Keratinocyte (primary cell): ENCODE measurements at regions not wholly inside any gene's neighbourhood (a gene's known extent, or its start where the extent isn't known, plus 50 kb on each side); places are given as distances from the start of the nearest gene placed in this dataset.

Source experiments
- DNase-seq: peaks from one replicate; pipeline ENCODE4 v3.0.0-alpha.2; 2011; ENCODE audit warnings: low read depth, missing footprints, low spot score
- FAIRE-seq: peaks from 2 replicates; lab custom pipeline; 2011; peaks lifted over from hg19 to GRCh38; lab: Jason Lieb, UNC
- H2AFZ ChIP-seq: 2 replicates; pipeline ENCODE4 v1.6.0; 2012; ENCODE audit warnings: low read length, control low read depth, inconsistent platforms; ENCODE audit not compliant: control insufficient read depth
- H3K27ac ChIP-seq: 2 replicates; pipeline ENCODE4 v1.5.1; 2011; ENCODE audit warnings: low read length; ENCODE audit not compliant: control insufficient read depth, insufficient read depth
- H3K27me3 ChIP-seq: 3 replicates; pipeline ENCODE4 v1.6.0; 2011; ENCODE audit warnings: low read length; ENCODE audit not compliant: control insufficient read depth, insufficient read depth; ENCODE audit errors: extremely low read depth
- H3K36me3 ChIP-seq, 2 experiments: 2 replicates in 1 of 2; 3 replicates in 1 of 2; pipeline ENCODE4 v1.5.1; 2011; ENCODE audit warnings: low read length in 2 of 2, mild to moderate bottlenecking in 1 of 2; ENCODE audit not compliant: control insufficient read depth in 2 of 2, insufficient read depth in 2 of 2; ENCODE audit errors: extremely low read depth in 1 of 2
- H3K4me1 ChIP-seq: 3 replicates; pipeline ENCODE4 v1.5.1; 2011; ENCODE audit warnings: low read length; ENCODE audit not compliant: control insufficient read depth, insufficient read depth; ENCODE audit errors: extremely low read depth
- H3K4me2 ChIP-seq: 3 replicates; pipeline ENCODE4 v1.6.0; 2011; ENCODE audit warnings: low read depth, low read length; ENCODE audit not compliant: control insufficient read depth, insufficient read depth; ENCODE audit errors: extremely low read depth
- H3K4me3 ChIP-seq, 3 experiments: fragments of 200-600 bp in 1 of 3; sonication (generic) in 1 of 3; 2 replicates in 2 of 3; 3 replicates in 1 of 3; pipeline ENCODE4 v1.5.1; 2011 to 2016; ENCODE audit warnings: low read length in 3 of 3, mild to moderate bottlenecking in 3 of 3, control low read depth in 2 of 3, inconsistent platforms in 1 of 3, low read depth in 1 of 3, mixed read lengths in 1 of 3, mixed run types in 1 of 3, moderate library complexity in 1 of 3; ENCODE audit not compliant: control insufficient read depth in 2 of 3, insufficient read depth in 2 of 3; ENCODE audit errors: extremely low read depth in 1 of 3
- H3K79me2 ChIP-seq: 2 replicates; pipeline ENCODE4 v1.6.0; 2012; ENCODE audit warnings: low read length; ENCODE audit not compliant: control insufficient read depth, insufficient read depth
- H3K9ac ChIP-seq: 3 replicates; pipeline ENCODE4 v1.6.0; 2011; ENCODE audit warnings: low read length; ENCODE audit not compliant: control insufficient read depth, insufficient read depth; ENCODE audit errors: extremely low read depth
- H3K9me1 ChIP-seq: 3 replicates; pipeline ENCODE4 v1.6.0; 2011; ENCODE audit warnings: low read length; ENCODE audit not compliant: control insufficient read depth, insufficient read depth; ENCODE audit errors: extremely low read depth
- H3K9me3 ChIP-seq: 2 replicates; pipeline ENCODE4 v1.5.1; 2012; ENCODE audit warnings: low read depth, low read length; ENCODE audit not compliant: control insufficient read depth
- H4K20me1 ChIP-seq: 3 replicates; pipeline ENCODE4 v1.6.0; 2011; ENCODE audit warnings: low read length; ENCODE audit not compliant: control insufficient read depth, insufficient read depth; ENCODE audit errors: extremely low read depth
- CTCF ChIP-seq, 3 experiments: IDR thresholded peaks in 1 of 3; conservative IDR thresholded peaks in 1 of 3; optimal IDR thresholded peaks in 1 of 3; 2 replicates in 2 of 3; 3 replicates in 1 of 3; pipeline versions ENCODE3 to v1.5.1; 2011; ENCODE audit warnings: low read length in 3 of 3, mild to moderate bottlenecking in 3 of 3, moderate library complexity in 2 of 3, control low read depth in 1 of 3, inconsistent platforms in 1 of 3; ENCODE audit not compliant: insufficient read depth in 2 of 3; ENCODE audit errors: extremely low read depth in 1 of 3
- EZH2 ChIP-seq: IDR thresholded peaks from one replicate; pipeline ENCODE4 v1.6.1; 2012; ENCODE audit warnings: inconsistent platforms, mild to moderate bottlenecking, low read length, moderate library complexity
- dilution Hi-C: fragments of 300-500 bp; cut with MboI; formaldehyde crosslinking; loops from one replicate; pipeline ENCODE4 v1.7.0; 2020; ENCODE audit warnings: low sequenced_read_pairs; ENCODE audit not compliant: extremely low pct_ligation_motif_present

DNA sequence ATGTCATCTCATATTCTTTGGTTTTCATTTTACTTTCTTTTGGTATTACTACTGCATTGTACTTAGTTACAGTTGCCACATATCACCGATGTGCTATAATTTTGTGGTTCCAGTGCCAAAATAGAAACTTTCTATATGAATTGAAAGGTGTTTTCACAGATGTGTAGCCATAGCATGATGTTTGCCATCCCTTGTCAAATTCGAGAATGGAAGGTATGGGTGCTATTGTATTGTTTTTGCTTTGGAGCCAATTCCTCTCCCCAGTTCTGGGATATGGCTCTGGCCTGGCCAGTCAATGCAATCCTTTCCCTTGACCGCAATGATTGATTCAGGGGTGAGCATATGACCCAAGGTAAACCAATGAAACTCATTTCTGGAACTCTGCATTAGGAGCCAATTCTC is 86.2 kb upstream of the RPS6KA3 start:
- Histone ChIP-seq H3K4me3 (no peak overlapping the region), H3K4me2 (no peak overlapping the region), H2AFZ (no peak overlapping the region), H3K79me2 (no peaks in the 10 kb centered on the region), H3K36me3 (no peaks in the 10 kb centered on the region), H3K9ac (no peak overlapping the region), H3K9me1 (no peaks in the 10 kb centered on the region), H4K20me1 (no peaks in the 10 kb centered on the region), H3K27me3 (no peaks in the 10 kb centered on the region), H3K4me1 (no peaks in the 10 kb centered on the region), H3K9me3 (no peaks in the 10 kb centered on the region), H3K27ac (no peak overlapping the region)
- TF ChIP-seq CTCF (optimal IDR thresholded peaks at IDR 0.05 in 1 of 3, IDR thresholded peaks at IDR 0.05 in 1 of 3, conservative IDR thresholded peaks at IDR 0.05 in 1 of 3; ENCODE audit: extremely low read depth in 1 of 3, insufficient read depth in 2 of 3, low read length in 3 of 3) (no peak), EZH2 (no peak)
- FAIRE-seq (no peak), DNase-seq (no peak)
- dilution Hi-C loops: no loop called here

- Histone ChIP-seq H3K79me2 (no peaks in the 10 kb centered on the region), H3K9ac (no peak overlapping the region), H3K4me3 (no peak overlapping the region), H2AFZ (no peak overlapping the region), H3K4me2 (no peak overlapping the region), H3K9me1 (no peaks in the 10 kb centered on the region), H3K27ac (no peak overlapping the region), H4K20me1 (no peaks in the 10 kb centered on the region), H3K27me3 (no peaks in the 10 kb centered on the region), H3K9me3 (no peaks in the 10 kb centered on the region), H3K4me1 (no peaks in the 10 kb centered on the region), H3K36me3 (no peaks in the 10 kb centered on the region)
- TF ChIP-seq CTCF (optimal IDR thresholded peaks at IDR 0.05 in 1 of 3, IDR thresholded peaks at IDR 0.05 in 1 of 3, conservative IDR thresholded peaks at IDR 0.05 in 1 of 3; ENCODE audit: extremely low read depth in 1 of 3, insufficient read depth in 2 of 3, low read length in 3 of 3) (no peak), EZH2 (no peak)
- dilution Hi-C loops: no loop called here
- DNase-seq (no peak), FAIRE-seq (no peak)
Measured at GRCh38 chrX:20352504-20352903, 85.8 kb upstream of the RPS6KA3 start.
